GM18909 (cell line): ENCODE measurements at regions not wholly inside any gene's neighbourhood (a gene's known extent, or its start where the extent isn't known, plus 50 kb on each side); places are given as distances from the start of the nearest gene placed in this dataset.
"Not testable (repeated sequence)": the region's sequence is repeated elsewhere in the genome, so short reads cannot be mapped to it uniquely, and the experiment has no call there.

Experiments used
- ATAC-seq: cut with Tn5 transposase; IDR thresholded peaks from one replicate; pipeline ENCODE4 v1.9.1; 2021; ENCODE audit warnings: mild to moderate bottlenecking; ENCODE audit not compliant: unreplicated experiment, poor library complexity

- no peak for ATAC-seq
These were observed 279.3 kb downstream of the TSN start for GRCh38 chr2:122034777-122035176.

DNA sequence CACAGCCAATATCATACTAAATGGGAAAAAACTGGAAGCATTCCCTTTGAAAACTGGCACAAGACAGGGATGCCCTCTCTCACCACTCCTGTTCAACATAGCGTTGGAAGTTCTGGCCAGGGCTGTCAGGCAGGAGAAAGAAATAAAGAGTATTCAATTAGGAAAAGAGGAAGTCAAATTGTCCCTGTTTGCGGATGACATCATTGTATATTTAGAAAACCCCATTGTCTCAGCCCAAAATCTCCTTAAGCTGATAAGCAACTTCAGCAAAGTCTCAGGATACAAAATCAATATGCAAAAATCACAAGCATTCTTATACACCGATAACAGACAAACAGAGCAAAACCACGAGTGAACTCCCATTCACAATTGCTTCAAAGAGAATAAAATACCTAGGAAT is 283.4 kb downstream of the TSN start:
- ATAC-seq, result not testable (repeated sequence)

DNA sequence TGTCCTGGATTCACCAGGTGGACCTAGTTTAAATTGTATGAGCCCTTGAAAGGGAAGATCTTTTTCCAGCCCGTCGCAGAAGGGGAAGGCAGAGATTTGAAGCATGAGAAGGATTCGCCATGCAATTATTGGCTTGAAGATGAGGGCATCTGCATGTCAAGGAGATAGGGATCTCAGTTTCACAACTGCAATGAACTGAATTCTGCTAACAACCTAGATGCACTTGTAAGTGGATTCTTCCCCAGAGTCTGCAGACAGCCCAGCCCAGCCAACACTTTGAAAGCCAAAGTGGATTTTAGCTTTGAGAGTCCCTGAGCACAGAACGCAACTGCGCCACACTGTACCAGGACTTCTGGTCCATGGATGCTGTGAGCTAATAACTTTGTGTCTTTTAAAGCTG is 286.0 kb downstream of the TSN start:
- no peak for ATAC-seq

- not testable (repeated sequence) for ATAC-seq
These were observed 296.2 kb downstream of the TSN start for GRCh38 chr2:122051659-122052058.

- no peak for ATAC-seq
These were observed 300.1 kb downstream of the TSN start for GRCh38 chr2:122055521-122055931.

- no peak for ATAC-seq
These were observed 301.4 kb downstream of the TSN start for GRCh38 chr2:122056853-122057252.

DNA sequence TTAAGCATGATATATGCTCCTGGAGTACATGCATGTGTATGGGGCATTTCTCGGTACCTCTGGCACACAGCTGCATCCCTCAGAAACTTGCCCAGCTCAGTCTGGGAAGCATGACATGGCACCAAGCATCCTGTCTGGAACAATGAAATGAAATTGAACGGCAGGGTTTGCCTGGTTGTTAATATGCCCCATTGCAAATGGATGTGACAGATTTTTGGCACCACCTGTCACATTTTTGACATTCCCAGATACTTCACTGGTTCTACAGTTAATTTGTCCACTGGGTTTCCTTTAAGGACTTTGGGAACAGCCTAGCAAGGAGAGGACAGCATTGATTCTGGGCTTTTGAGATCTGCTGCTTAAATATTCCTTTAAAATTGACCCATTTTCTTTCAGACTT is 305.8 kb downstream of the TSN start:
- no peak for ATAC-seq

- no peak for ATAC-seq
These were observed 306.4 kb downstream of the TSN start for GRCh38 chr2:122061831-122062230.

GRCh38 chr2:122062506-122062905 is 307.1 kb downstream of the TSN start:
- ATAC-seq, result no peak

DNA sequence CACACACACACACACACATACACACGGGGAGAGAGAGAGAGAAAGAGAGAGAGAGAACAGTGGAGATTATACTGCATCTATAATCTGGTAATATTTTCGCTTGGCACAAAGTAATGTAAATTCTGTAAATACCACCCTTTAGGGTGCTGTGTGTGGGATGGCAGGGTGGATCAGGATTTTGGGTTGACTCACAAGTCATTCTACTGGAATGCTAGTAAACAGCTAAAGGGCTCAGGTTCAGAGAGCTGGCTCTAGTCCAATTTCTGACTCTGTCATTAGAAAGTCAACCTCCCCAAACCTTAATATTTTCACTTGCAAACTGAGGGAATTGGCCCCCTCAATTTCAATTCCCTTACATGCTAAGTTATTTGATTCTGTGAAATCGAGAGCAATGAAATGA is 308.3 kb downstream of the TSN start:
- ATAC-seq, result no peak

DNA sequence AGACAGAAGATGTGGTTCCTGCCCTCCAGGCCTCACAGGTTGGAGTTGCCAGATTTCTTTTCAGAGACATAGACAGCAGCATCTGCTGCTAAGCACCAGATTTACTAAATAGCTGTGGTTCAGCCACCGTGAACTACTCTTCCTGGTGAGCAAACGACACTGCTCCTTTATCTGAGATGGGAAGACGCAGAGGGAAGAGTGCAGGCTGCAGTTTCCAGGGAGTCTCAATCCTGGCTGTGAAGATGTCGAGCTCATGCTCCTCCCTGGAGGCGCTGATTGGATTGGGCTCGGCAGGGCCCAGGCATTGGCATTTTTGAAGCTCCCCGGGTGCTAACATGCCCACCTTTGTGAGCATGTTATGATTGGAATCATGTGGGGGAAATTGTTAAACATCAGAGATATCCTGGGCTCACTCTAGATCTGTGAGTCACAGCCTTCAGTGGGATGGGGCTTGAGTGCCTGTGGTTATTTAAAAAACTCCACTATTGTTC is 314.8 kb downstream of the TSN start:
- ATAC-seq, result no peak

GRCh38 chr2:122072666-122073065 is 317.2 kb downstream of the TSN start:
- ATAC-seq, result no peak

- ATAC-seq, result no peak
These were observed 318.8 kb downstream of the TSN start for GRCh38 chr2:122074201-122074600.

DNA sequence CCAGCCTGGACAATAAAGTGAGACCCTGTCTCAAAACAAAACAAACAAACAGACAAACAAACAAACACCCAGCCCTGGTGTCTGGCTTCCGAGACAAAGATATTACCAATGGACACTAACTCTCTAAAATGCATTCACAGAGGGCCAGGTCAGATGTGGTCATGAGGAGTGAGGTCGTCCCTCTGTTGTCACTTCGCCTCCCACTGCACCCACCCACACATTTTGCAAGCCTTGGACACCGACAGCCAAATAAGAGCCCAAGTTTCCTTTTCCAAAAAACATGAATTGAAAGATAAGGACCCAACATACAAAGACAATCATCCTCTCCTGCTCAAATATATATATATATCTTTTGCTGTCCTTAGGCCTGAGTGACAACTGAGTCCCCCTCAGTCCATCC is 319.9 kb downstream of the TSN start:
- ATAC-seq, result no peak

DNA sequence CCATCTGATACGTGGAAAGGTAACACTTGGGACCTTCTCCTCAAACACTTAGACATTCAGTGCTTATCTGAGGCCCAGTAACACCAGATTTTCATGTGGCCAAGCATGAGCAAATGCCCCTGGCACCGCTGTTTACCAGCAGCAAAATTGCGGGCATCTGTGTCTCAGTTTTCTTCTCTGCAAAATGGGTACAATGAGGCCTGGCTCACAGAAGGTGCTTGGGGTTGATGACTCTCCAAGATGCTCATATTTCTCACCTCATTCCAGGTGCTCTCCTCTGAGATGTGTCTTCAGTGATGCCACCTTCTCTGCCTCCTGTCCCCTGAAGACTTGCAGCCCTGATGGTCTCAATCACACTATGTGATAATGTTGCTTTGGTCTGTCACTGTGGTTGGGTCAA is 321.7 kb downstream of the TSN start:
- no peak for ATAC-seq

DNA sequence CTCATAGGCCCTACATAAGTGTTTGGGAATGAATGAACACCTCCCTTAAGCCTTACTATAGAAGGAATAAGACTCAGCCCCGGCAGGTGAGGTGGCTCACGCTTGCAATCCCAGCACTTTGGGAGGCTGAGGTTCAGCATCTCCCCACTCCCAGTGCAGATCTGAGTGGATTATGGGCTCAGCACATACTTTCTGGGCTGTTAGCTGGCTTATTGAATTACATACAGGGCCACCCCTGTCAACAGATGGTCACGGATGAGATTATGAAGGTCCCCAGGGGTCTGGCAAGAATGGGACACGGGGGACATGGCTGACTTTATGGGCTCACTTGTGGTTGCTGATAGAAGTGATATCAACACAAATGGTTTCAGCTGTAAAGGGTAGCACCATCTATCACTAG is 322.3 kb downstream of the TSN start:
- ATAC-seq, result no peak

GRCh38 chr2:122078451-122078850 is 323.0 kb downstream of the TSN start:
- ATAC-seq, result no peak

GRCh38 chr2:122079844-122080243 is 324.4 kb downstream of the TSN start:
- ATAC-seq, result no peak

DNA sequence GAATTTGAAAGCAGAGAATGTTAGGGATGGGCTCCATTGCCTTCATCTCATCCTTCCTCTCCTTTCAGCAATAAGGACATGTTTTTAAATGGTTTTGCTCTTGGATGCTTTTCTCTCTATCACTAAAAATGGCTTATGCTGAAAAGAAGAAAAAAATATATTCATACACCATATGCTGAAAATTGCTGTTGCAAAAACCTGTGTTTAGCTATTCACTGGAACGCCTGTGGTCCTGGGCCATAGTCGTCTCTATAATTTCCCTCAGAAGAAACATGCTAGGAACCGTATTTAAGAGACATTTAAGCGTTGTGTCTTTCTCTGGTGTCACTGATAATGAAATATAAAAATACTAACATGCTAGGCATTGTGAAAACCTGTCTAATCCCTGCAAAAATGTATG is 324.9 kb downstream of the TSN start:
- ATAC-seq, result no peak

GRCh38 chr2:122080871-122081270 is 325.4 kb downstream of the TSN start:
- ATAC-seq, result no peak

DNA sequence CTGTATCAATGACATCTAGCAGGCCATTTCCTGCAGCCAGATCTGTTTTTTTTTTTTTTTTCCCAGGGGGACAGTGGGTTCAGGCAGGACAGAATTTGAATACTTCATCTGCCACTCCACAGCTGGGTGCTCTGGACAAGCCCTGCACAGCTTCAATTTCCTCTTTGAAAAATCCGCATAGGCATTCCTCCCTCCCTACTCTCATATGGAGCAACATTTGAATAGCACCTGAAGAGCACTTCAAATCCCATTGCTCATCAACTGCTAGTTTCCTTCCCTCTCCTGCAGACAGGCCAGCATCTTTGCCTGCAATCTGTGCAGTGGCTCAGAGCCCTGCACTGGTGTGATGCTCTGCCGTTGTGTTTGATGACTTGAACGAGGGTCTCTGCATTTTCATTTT is 326.3 kb downstream of the TSN start:
- ATAC-seq, result no peak

DNA sequence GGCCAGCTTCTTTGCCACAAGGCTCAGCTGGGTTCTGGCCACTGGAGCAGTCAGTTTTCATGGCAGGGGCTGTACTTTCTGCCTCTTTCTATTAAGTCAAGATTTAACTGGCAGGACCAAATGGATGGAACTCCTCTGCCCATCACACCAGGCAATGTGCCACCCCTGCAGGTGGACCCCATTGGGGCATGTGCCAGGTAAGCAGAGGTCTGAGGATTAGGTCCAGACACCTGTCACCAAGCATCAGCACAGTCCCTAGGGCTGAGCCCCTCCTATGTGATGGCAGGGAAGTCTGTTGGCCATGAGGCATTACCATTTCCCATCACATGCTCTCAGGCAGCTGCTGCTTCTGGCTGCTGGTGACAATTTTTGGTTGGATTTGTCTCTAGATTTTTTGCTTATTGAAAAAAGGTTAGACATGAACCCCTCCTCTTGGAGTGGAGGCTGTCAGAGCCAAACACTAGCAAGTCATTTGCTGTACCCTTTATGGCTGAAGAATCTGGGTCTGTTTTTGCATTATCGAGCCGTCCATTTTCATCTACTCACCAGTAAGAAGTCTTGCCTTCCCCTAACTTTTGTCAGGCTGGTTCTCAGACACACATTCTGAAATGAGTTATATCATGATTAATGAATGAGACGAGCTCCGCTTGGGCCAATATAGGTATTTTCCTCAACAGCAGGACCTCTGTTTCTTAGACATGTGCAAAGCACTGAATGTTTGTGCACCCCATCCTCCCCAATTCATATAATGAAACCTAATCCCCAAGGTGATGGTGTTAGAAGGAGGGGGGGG is 328.0 kb downstream of the TSN start:
- no peak for ATAC-seq
